HG03103 (cell line): ENCODE measurements at regions not wholly inside any gene's neighbourhood (a gene's known extent, or its start where the extent isn't known, plus 50 kb on each side); places are given as distances from the start of the nearest gene placed in this dataset.

Experiments used
- ATAC-seq: cut with Tn5 transposase; IDR thresholded peaks from one replicate; pipeline ENCODE4 v1.9.1; 2021; ENCODE audit warnings: low read depth; ENCODE audit not compliant: unreplicated experiment

DNA sequence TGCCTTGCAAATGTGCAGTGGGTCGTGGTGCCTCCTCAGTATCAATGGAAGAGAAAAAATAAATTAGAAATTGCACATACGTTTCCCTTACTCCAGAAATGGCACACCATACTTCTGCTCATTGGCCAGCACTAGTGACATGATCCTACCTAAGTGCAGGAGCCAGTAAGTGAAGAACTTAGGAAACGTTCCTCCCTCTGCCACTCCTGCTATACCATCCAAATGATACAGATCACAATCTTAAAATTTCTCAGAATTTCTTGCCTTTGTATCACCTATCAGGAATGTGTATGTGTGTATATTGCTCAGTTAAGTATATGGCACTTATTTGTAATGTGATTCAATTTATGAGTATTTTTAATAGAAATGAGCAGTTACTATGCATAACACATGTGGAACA is 237.0 kb upstream of the UBE2E3 start:
- no peak for ATAC-seq

DNA sequence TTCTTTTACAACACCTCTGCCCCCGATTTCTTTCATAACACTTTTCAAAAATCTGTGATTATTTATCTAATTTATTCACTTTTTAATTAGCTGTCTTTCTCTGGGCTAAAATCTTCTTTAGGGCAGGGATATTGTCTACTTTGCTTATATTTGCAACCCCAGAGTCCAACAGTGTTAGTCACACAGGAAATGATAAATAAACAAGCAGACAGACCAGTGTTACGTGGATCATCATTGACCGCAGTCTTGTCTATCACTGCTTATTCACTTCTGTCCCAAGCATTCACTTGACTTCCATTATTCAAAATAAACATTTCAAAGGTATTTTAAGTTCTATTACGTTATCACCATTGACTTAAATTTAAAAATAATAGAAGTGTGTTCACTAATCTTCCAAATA is 237.6 kb upstream of the UBE2E3 start:
- ATAC-seq = no peak

DNA sequence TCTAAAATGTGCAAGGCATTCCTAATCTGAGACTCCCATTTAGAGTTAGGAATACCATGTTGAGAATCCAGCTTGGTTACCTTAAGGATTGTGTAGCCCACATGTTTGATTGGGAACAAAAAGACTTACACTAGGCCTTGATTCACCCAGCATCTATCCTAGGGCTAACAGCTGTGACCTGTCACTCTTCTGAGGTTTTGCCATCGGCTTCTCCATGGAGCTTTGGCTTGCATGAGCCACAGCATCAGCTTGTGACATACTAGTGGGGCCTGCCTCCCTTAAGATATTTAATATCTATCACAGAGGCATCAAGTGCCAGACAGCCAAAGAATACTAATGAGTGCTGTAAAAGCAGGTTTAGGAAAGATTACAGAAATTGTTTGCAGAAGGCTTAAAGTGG is 241.3 kb upstream of the UBE2E3 start:
- no peak for ATAC-seq

DNA sequence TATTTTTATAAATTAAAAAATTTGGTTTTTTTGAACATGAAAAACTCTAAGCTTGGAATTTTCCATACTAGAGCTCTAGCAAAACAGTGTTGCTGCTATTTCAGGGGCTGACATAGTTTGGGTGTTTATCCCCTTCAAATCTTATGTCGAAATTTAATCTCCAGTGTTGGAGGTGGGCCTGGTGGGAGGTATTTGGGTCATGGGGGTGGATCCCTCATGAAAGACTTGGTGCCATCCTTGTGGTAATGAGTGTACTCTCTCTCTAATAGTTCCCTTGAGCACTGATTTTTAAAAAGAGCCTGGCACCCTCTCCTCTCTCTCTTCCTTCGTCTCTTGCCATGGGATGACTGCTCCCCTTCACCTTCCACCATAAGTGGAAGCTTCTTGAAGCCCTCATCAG is 244.6 kb upstream of the UBE2E3 start:
- ATAC-seq = no peak

DNA sequence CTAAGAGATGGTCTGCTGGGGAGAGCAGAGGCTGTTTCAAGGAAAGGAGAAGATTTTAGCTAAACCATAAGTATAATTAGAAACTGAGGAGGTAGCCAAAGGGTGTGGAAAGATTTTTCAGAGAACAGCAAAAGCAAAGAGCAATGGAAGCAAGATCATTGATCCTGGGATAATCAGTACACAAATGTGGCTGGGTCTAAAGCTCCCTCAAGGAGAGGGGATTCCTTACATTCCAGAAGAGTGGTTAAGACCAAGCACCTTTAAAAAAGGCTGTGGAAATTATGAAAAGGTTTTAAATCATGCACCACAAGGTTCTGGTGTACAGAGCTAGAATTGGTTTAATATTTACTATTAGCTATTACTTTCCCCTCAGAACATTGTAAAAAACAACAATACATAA is 246.0 kb upstream of the UBE2E3 start:
- no peak for ATAC-seq

DNA sequence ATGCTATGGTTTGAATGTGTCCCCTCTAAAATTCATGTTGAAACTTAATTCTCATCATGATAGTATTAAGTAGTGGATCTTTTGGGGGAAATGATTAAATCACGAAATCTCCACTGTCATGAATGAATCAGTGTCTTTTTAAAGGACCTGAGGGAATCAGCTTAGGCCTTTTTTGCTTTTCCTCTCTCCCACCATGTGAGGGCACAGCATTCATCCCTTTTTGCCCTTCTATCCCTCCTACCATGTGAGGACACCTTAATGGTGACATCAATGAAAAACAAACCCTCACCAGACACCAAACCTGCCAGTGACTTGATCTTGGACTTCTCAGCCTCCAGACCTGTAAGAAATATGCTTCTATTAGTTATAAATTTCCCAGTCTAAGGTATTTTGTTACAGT is 247.1 kb upstream of the UBE2E3 start:
- no peak for ATAC-seq

DNA sequence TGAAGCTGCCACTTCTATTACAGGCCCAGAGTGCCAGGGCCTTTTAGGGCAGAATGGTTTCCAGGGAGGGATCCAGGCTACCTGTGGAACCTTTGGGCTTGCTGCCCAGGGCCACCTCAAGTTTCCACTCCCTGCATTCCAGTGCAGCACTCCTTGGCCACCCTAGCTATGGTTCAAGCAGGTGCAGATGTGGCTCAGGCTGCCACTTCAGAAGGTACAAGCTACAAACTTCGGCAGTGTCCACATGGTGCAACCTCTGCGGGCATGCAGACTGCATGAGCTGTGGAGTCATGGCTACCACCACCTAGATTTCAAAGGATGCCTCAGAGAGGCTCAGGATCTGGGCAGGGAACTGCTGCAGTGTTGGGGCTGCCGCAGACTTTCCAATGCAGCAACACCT is 248.1 kb upstream of the UBE2E3 start:
- no peak for ATAC-seq

DNA sequence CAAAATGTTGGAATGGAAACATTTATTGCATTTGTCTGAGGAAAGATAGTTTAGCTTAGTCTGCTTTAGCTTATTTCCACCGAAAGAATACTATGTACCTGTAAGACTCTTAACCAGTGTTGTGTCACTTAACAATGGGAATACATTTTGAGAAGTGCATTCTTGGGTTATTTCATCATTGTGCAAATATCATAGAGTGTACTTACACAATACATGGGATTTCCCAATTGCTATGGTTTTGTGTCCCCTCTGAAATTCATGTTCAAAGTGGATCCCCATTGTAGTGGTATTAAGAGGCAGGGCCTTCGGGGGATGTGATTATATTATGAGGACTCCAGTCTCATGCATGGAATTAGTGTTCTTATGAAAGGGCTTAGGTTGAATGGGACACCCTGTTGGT is 249.4 kb upstream of the UBE2E3 start:
- no peak for ATAC-seq

DNA sequence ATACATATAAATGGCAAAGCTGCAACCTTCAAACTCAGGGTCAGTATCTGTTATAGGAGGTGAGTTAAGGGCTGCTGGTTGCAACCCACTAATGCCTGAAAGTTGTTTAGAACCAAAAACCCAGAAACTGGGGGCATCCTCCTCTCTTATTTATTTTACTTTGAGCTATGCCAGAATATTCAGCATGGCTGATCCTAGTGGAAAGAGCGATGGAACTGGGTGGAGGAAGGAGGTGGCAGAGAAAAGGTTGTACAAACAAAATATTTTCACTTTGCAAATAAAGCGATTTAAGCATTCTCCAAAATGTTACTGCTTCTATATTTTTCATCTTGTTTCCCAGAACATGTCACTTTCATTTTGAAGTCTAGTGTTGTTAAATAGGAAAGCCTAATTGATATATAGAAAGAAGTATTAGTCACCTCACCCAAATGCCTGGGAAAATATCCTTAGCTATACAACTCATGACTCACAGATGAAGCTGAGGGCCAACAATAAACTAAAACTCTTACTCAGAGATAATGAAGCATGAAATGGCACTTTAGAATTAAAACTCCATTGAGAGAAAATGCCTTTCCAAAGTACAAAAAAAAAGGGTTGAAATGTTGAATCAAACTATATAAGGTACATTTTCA is 251.4 kb upstream of the UBE2E3 start:
- no peak for ATAC-seq

DNA sequence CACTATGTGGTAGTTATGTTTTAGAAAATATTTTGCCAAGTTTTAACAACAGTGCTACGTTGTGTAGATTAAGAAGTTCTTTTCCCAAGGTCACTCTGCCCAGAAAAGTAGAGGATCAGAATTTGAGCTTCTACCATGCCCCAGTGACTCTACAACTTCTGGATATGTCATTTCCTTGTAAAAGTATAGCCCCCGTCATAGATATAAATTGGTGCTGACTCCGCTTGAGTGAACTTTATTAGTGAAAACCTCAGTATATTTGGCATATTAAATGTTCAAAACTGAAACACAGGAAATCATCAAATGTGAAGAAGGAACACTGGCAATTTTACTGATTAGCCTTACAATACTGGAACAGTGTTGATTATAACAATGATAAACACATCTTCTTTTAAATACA is 256.7 kb upstream of the UBE2E3 start:
- ATAC-seq = no peak

DNA sequence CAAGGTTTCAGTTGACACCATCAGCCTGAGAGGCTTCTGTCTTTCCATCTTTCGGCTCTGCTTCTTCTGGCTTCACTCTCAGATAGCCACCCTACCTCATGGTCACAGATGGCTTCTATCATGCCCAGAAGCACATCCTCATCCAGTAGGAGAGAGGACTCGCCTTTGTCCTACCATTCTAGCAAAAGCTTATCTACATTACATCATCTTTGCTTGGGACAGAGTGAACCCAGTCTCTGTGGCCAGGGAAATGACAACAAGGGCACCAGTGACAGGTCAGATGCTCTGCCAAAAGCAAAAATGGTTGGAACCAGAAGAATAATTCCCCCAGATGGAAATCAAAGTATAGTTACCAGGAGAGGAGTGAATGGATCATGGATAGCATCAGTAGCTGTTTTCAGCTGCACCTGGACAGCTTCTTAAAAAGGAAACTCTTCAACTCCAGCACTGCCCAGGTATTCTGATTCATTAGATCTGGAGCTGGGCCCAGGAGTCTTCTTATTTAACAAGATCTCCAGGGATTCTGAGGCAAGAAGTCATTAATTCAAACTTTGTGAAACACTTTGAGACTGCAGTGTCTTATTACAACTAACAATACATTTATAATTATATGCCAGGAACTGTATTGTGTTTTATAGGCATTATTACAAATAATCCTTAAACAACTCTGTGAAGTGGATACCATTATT is 257.7 kb upstream of the UBE2E3 start:
- no peak for ATAC-seq

DNA sequence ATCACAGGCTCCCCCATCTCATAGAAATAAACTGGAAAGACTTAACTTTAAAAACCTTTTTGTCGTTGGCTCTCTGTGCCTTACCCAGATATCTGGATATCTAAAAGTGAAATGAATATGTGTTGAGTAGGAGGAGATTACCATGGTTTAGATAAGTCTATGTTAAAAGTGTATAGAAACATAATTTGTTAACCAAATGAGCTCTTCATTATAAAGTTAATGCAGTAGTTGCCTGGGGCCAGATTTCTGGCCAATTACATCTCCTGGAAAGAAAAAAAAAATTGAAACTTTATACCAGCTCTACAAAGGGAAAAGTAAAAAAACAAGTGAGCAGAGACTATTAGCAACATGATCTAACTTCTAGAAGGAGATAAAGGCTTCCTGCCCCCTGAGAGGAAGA is 259.6 kb upstream of the UBE2E3 start:
- no peak for ATAC-seq

DNA sequence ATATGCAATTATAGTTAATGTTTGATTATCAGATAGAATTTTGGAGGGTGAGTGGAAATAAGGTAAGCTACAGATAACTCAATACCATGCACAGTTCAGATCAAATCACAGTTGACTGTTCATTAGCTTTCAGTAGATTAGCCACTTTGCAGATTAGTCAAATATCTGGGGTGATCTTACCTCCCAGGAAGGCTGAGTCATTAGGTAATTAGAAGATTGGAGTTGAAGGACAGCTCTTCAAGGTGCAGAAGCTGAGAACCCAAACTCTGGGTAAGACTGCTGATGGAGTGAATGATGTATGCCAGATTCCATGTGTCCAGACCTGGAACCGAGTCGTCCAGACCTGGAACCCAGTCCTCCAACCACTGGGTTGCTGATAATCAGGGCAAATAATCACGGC is 262.8 kb upstream of the UBE2E3 start:
- no peak for ATAC-seq

DNA sequence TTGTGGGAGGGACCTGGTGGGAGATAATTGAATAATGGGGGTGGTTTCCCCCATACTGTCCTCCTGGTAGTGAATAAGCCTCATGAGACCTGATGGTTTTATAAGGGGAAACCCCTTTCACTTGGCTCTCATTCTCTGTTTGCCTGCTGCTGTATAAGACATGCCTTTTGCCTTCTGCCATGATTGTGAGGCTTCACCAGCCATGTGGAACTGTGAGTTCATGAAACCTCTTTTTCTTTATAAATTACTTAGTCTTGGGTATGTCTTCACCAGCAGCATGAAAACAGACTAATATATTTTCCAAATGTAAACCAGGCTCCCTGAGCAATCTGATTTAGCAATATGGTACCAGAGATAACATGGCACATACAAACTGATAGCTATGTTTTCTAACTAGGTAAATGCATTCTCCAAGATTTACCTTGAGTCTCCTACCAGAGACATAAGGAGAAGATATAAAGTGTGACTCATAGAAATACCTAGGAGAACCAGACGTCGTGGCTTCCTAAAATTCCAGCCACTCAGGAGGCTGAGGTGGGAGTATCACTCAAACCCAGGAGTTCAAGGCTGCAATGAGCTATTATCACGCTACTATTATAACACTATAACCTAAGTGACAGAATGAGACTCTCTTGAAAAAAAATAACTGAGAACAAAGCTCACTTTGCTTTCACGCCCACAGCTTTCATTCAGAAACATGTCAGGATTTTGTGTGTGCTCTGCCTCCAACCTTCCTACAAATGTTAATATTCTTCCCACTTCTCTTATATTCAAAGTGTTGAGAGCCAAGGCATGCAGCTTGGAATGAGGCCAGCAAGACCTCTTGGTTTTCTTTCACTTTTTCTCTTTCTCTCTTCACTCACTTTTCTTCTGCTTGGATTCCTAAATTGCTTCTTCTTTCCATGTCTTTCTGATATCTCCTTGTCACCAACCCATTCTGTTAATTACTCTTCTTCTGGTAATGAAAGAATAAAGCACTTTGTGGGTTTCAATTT is 263.9 kb upstream of the UBE2E3 start:
- no peak for ATAC-seq

DNA sequence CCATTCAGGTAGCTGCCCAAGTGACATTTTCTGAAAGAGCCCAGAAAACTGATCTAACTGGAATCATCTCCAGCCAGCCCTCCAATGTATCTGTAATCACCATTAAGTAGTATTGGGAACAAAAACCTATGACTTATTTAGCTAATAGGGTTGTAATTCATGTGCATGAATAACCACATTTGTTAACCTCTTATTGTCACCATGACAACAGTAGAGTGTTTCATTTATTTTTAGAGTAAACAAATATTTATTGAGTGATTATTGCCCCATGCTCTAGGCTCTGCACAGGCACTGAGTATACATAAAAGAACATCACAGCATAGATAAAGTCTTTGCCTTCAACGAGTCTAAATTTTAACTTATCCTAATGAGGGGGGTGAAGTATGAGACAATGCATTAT is 265.4 kb upstream of the UBE2E3 start:
- ATAC-seq = no peak

DNA sequence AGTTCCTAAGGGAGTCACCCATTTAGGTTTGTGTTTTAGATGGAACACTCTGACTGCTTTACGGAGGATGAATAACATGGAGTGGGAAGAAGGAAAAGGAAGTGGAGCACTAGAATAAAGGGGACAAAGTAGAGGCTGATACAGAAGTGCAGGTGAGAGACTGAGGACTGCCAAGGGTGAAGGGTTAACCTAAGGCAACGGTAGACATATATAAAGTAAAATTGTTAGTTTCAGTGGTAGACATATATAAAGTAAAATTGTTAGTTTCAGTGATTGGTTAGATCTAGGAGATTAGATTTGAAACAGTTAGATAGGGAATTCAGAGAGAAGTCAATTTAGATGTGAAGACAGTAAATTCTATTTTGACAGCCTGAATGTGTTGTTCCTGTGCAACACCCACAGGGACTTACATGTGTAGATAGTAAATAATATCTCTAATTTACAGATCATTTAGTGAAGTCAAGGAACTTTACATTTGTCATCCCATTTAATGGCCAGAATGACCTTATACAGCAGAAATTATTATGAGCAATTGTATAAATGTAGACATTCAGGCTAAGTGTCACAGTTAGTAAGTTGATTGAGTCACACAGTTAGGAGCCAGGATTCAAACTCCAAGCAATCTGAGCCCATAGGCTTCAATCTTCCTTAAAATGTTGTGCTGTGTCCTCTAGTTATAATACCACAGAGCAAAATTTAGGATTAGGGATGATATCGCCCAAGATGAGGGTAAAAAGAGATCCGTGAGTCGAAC is 270.8 kb upstream of the UBE2E3 start:
- no peak for ATAC-seq

DNA sequence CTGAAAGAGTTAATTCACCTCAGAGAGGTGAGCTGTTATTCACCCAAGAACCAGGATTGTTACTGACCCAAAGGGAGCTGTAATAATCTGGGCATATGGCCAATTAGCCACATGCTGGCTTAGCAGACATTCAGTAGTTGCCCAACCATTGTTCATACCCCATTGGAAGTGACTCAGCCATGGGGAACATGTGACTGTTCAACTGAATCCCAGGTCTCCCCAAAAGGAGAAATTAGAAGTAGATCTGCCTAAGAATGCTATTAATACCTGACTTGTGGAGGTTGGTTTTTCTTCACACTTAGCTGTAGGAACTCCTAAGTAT is 272.6 kb upstream of the UBE2E3 start:
- ATAC-seq = no peak

DNA sequence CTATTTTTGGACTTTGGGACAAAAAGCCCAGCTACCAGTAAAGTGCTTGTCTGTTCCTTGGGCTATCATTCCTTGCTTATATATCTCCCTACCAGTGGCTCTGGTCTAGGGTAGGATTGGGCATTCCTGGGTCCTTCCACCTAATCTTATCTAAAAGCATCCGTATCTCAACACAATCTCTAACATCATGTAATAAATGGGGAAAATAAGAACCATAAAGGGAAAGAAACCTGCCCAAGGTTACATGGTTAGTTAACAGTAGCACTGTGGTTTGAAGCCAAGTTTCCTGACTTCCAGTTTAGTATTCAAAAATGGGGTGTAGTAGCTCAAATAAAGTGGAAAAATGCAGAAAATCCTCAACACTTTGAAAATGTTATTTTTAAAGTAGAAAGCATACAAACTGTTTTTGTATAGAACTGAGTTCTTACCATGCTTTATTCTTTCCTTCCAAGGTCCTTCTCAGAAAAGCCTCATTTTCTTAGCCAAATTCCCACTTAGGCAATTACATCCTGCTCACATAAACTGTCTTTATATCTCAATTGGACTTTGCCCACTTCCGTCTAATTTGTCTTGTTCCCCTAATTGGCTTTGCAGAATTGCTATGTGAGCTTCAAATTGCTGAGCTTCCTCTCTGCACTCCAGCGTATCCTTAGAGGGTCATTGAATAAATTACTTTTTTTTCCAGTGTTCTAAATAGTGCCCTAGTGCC is 273.1 kb upstream of the UBE2E3 start:
- ATAC-seq = no peak

DNA sequence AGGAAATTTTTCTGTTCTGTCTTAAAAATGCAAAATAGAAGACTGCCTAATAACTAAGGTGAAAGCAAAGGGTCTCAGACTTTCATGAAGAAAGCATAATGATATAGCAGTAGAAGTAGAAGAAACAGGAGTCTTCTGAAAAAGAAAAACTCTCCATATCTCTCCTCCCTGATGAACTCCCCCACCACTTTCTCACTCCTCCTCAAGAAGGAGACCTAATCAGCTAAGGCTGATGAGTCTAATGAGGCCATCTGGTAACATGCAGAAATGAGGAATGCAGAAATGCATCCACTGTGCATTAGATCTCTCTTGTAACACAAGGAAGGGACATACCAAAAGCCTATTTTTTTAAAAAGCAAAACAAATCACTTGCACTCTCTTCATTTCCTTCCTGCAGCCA is 273.7 kb upstream of the UBE2E3 start:
- ATAC-seq = no peak

DNA sequence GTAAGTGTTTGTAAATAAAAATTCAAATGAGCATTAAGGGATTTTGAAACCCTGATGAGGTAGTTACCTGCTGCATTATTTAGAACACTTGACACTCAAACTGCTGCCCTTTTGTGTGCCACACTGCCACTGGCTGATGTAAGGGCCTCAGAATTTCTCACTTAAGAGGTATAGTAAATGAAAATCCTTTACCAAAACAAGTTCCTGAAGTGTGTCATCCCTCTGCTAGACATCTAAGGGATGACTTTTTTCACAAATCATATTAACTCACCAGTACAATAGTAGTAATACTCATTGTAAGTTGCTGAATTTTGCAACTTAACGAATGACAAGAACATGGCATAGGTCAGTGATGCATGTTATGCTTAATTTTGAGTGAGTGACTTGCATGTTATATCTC is 274.9 kb upstream of the UBE2E3 start:
- no peak for ATAC-seq
